ENCODE measurements at regions not wholly inside any gene's neighbourhood (a gene's known extent, or its start where the extent isn't known, plus 50 kb on each side); places are given as distances from the start of the nearest gene placed in this dataset.

DNA sequence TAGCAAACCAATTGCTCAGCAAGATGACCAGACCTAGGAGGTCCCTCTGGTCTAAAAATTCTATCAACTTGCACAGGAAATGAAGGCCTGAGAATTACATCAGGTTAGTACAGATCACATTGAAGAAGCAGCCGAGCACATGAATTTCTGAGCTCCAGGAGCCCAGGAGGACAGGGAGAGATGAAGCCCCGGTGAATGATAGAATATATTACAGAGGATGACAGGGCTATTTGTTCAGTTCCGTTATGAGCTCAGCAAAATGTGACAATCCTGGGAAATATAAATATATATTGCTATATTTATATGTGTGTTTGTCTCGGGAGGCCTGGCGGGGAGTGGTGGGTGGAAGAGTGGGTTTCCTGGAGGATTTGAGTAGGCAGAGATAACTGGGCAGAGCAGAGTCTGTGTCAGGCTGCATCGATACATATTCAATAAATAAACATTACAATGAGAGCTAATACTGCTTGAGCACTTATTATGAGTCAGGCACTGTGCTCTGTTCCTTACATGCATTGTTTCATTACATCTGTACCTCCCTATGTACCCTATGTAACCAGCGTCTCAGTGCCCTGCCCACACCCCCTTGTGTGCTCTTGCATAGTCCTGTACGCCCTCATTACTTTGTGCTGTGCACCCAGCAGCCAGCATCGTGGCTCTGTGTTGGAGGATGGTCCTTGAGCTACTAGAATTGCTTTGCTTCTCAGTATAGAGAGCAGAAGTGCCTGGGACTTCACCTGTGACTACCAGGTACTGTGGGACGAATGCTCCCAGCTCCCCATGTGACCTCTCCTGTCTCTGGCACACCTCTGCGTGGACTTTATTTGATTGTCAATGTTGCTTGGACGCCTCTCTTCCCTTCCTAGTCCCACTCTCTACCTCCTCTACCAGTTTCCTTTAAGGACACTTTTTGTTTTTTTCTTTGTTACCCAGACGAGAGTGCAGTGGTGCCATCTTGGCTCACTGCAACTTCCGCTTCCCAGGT lies 58.1 kb upstream of the KLF9 start:
- no peaks in the 10 kb centered on the region for H3K36me3 Mint-ChIP-seq (ENCODE audit: low read depth)
- peaks cover 26% of the 10 kb centered on the region for H3K4me1 Mint-ChIP-seq (ENCODE audit: low read depth)
- H3K9me3 Mint-ChIP-seq = no peaks in the 10 kb centered on the region
- ATAC-seq = no peak
- no peak for DNase-seq
- no peak overlapping the region for H3K27ac Mint-ChIP-seq
- intact Hi-C loops (cut with micrococcal nuclease) = no loop called here
- H3K27me3 Mint-ChIP-seq = no peaks in the 10 kb centered on the region
- H3K4me3 Mint-ChIP-seq = no peak overlapping the region
- CTCF ChIA-PET = interaction anchor here (1.1 kb wide), 1 partner anchor 8 kb away, joined by 3 read pairs; no protein-coding TSS in a partner anchor
- POLR2A ChIA-PET = interaction anchor here (1.2 kb wide), 1 partner anchor 12 kb away, joined by 5 read pairs; no protein-coding TSS in a partner anchor
- TF ChIP-seq, protein P1, sequence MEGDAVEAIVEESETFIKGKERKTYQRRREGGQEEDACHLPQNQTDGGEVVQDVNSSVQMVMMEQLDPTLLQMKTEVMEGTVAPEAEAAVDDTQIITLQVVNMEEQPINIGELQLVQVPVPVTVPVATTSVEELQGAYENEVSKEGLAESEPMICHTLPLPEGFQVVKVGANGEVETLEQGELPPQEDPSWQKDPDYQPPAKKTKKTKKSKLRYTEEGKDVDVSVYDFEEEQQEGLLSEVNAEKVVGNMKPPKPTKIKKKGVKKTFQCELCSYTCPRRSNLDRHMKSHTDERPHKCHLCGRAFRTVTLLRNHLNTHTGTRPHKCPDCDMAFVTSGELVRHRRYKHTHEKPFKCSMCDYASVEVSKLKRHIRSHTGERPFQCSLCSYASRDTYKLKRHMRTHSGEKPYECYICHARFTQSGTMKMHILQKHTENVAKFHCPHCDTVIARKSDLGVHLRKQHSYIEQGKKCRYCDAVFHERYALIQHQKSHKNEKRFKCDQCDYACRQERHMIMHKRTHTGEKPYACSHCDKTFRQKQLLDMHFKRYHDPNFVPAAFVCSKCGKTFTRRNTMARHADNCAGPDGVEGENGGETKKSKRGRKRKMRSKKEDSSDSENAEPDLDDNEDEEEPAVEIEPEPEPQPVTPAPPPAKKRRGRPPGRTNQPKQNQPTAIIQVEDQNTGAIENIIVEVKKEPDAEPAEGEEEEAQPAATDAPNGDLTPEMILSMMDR (IDR thresholded peaks at IDR 0.05) = no peak

DNA sequence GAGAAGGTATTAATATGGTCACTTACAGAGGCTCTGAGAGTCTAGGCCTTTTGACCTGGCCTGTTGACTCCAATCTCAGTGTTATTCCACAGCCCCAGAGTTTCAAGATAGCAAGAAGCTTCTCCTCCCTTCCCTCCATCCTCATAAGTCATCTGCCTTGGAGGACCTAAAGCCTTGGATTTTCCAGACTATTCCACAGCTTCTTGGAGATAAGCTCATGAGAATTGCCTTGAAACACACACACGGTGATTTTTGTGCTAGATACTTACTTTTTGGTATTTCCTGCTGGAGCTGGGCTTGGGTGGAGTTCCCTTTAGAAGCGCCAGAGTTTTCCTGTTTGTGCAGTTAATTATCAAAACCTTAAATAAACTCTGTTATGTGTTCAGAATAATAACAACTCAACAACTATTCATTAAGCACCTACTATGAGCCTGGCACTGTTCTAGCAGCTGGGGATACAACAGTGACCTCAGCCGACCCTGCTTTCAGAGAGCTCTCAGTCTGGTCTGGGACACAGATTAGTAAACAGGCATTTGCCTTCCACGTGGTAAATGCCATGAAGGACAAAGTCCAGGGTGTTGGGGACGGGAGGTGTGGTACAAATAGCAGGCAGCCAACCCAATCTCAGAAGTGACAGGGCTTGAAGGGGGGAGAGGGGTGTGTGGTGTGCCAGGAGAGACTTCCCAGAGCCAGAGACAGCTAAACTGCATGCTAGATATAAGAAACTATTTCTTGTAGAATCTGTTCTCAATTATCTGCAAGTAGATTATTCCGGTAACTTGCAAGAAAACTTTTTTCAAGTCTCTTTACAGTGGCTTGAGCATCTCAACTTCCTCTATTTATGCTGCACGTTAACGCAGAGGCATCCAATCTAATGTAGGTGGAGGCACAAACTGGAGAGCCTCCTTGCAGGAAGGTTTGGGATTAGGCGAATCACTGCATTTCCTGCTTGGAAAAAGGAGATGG lies 55.9 kb upstream of the KLF9 start:
- intact Hi-C loops (cut with micrococcal nuclease) = no loop called here
- H3K9me3 Mint-ChIP-seq = no peaks in the 10 kb centered on the region
- no peaks in the 10 kb centered on the region for H3K27me3 Mint-ChIP-seq
- TF ChIP-seq, protein P1 (IDR thresholded peaks at IDR 0.05) = no peak
- H3K4me1 Mint-ChIP-seq (ENCODE audit: low read depth) = peaks cover 45% of the 10 kb centered on the region
- ATAC-seq (no peak), DNase-seq (no peak)
- ChIA-PET CTCF (interaction anchor here (1.0 kb wide), 1 partner anchor 132 kb away, joined by 3 read pairs; no protein-coding TSS in a partner anchor), POLR2A (no interaction called here)
- no peak overlapping the region for H3K27ac Mint-ChIP-seq
- no peak overlapping the region for H3K4me3 Mint-ChIP-seq
- no peaks in the 10 kb centered on the region for H3K36me3 Mint-ChIP-seq (ENCODE audit: low read depth)

DNA sequence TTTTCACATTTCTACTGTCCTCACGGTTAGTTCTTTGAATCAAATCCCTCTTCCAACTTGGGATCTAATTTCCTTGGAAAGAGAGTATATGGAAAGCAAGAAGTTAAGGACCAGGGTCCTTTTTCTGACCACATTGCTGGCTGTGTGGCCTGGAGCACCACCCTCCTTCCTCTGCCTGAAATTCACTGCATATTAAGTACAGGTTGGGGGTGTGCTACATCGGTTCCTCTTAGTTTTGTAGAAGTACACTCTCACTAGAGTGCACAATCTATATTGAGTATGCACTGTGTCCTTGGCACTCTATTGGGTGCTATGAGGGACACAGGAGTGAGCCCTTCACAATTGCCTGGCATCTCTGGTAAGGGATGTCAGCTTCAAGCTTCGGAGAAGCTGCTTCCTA lies 53.8 kb upstream of the KLF9 start:
- Mint-ChIP-seq H3K27ac (no peak overlapping the region), H3K27me3 (no peaks in the 10 kb centered on the region), H3K4me3 (no peak overlapping the region), H3K4me1 (ENCODE audit: low read depth) (peaks cover 47% of the 10 kb centered on the region), H3K9me3 (no peaks in the 10 kb centered on the region), H3K36me3 (ENCODE audit: low read depth) (no peaks in the 10 kb centered on the region)
- intact Hi-C loops (cut with micrococcal nuclease) = loop anchor here (5.0 kb wide), 1 partner anchor 51 kb away; no protein-coding TSS in a partner anchor
- TF ChIP-seq, protein P1 (IDR thresholded peaks at IDR 0.05) = no peak
- DNase-seq (no peak), ATAC-seq (no peak)
- POLR2A ChIA-PET = no interaction called here
- CTCF ChIA-PET = interaction anchor here (0.6 to 0.9 kb wide), 2 partner anchors 104 to 127 kb away, joined by 3 read pairs; no protein-coding TSS in a partner anchor

DNA sequence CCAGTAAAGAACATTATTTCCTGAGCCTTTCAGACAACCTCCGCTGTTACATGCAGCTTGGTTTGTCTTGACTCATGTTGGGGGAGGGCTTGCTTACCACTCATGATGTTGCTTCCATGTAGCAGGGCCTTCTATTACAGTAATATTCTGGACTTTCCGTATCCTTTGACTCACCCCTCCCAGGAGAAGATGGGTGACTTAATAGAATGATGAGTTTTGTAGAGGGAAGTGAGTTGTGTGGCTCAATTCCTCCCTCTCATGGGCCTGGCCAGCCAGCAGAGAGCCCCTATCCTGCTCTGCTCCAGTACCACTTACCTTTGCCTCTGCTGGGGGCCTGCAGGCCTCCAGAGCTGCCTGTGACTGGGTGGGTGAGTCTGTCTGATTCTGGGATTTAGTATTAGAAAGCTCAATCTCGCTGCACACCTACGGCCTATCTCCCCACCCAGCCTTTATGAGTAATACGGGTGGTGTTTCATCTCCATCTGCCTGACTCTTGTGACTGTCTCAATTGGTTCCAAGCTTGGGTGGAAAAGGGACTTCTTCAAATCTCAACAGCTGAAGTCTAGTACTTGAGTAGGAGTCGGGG lies 52.6 kb upstream of the KLF9 start:
- CTCF ChIA-PET = interaction anchor here (1.1 kb wide), 1 partner anchor 135 kb away, joined by 3 read pairs; no protein-coding TSS in a partner anchor
- ATAC-seq (peak; percentile 85), DNase-seq (peak; percentile 42)
- POLR2A ChIA-PET = interaction anchor here (1.0 to 1.4 kb wide), 3 partner anchors 28 to 61 kb away, joined by 3 to 4 read pairs (median 4); no protein-coding TSS in a partner anchor
- Mint-ChIP-seq H3K9me3 (no peaks in the 10 kb centered on the region), H3K4me3 (no peak overlapping the region), H3K36me3 (ENCODE audit: low read depth) (no peaks in the 10 kb centered on the region), H3K27ac (peak overlapping the region; percentile 12), H3K4me1 (ENCODE audit: low read depth) (peaks cover 47% of the 10 kb centered on the region), H3K27me3 (no peaks in the 10 kb centered on the region)
- TF ChIP-seq, protein P1 (IDR thresholded peaks at IDR 0.05) = no peak
- intact Hi-C loops (cut with micrococcal nuclease) = loop anchor here (2.0 to 5.0 kb wide), 2 partner anchors 20 to 50 kb away; no protein-coding TSS in a partner anchor

All from activated CD8-positive, alpha-beta T cell treated with anti-CD3 and anti-CD28 coated beads for 36 hours (primary cell).